Coronary artery (tissue), 2 donors: ENCODE measurements at regions not wholly inside any gene's neighbourhood (a gene's known extent, or its start where the extent isn't known, plus 50 kb on each side); places are given as distances from the start of the nearest gene placed in this dataset.

ENCODE experiments used
- DNase-seq: peaks from one replicate; pipeline ENCODE4 v3.0.0-alpha.2; 2017; ENCODE audit warnings: low spot score
- H3K27ac ChIP-seq, 2 donors: fragments of 200-600 bp; sonication (generic); one replicate each; pipeline ENCODE4 v1.5.1; 2016 to 2019
- H3K4me3 ChIP-seq: fragments of 200-600 bp; sonication (generic); 2 replicates; pipeline ENCODE4 v1.5.1; 2016; ENCODE audit warnings: mild to moderate bottlenecking, moderate library complexity
- CTCF ChIP-seq: fragments of 200-600 bp; sonication (generic); IDR thresholded peaks from one replicate; pipeline ENCODE4 v1.5.1; 2019; ENCODE audit warnings: antibody characterized with exemption

- Histone ChIP-seq H3K4me3 (no peak overlapping the region), H3K27ac (no peak overlapping the region)
- no peak for DNase-seq
- no peak for TF ChIP-seq CTCF
These were observed 187.5 kb upstream of the ACVR2A start for GRCh38 chr2:147657086-147658000.

- no peak for TF ChIP-seq CTCF
- Histone ChIP-seq H3K4me3 (no peak overlapping the region), H3K27ac (no peak overlapping the region)
- DNase-seq = no peak
These were observed 194.8 kb upstream of the ACVR2A start for GRCh38 chr2:147649998-147650397.

GRCh38 chr2:147649286-147649685 lies 195.5 kb upstream of the ACVR2A start:
- H3K27ac ChIP-seq = no peak overlapping the region
- no peak for DNase-seq
- H3K4me3 ChIP-seq = no peak overlapping the region
- no peak for TF ChIP-seq CTCF

- no peak for TF ChIP-seq CTCF
- H3K4me3 ChIP-seq = no peak overlapping the region
- DNase-seq = no peak
- H3K27ac ChIP-seq = no peak overlapping the region
These were observed 196.4 kb upstream of the ACVR2A start for GRCh38 chr2:147648471-147648870.

- no peak overlapping the region for H3K27ac ChIP-seq
- no peak for TF ChIP-seq CTCF
- H3K4me3 ChIP-seq = no peak overlapping the region
- no peak for DNase-seq
These were observed 197.0 kb upstream of the ACVR2A start for GRCh38 chr2:147647816-147648215.

- no peak for DNase-seq
- no peak for TF ChIP-seq CTCF
- H3K27ac ChIP-seq = no peak overlapping the region
- H3K4me3 ChIP-seq = no peak overlapping the region
These were observed 197.9 kb upstream of the ACVR2A start for GRCh38 chr2:147646818-147647468.

- H3K27ac ChIP-seq = no peak overlapping the region
- H3K4me3 ChIP-seq = no peak overlapping the region
- TF ChIP-seq CTCF = no peak
- DNase-seq = no peak
These were observed 200.3 kb upstream of the ACVR2A start for GRCh38 chr2:147644491-147644890.
